Endothelial cell of umbilical vein (primary cell): ENCODE measurements at regions not wholly inside any gene's neighbourhood (a gene's known extent, or its start where the extent isn't known, plus 50 kb on each side); places are given as distances from the start of the nearest gene placed in this dataset.

Source experiments
- BruUV-seq: library from RNA; stranded (reverse); fragments of 400-500 nt; replicated peaks from 2 replicates; lab custom pipeline; 2021; lab: Mats Ljungman, UMichigan
- CTCF ChIA-PET: fragments of 300-600, 350-600 bp; sonication (Branson Sonifier 250); formaldehyde crosslinking; loops from one replicate; lab custom pipeline; 2021; ENCODE audit warnings: antibody characterized with exemption, inconsistent platforms; lab: Charles Lee
- POLR2A ChIA-PET: fragments of 300-600, 350-600 bp; sonication (Branson Sonifier 250); formaldehyde crosslinking; loops from one replicate; lab custom pipeline; 2021; ENCODE audit warnings: antibody characterized with exemption, inconsistent platforms; lab: Charles Lee
- DNase-seq: peaks from one replicate; pipeline ENCODE4 v3.0.0-alpha.2; 2011; ENCODE audit warnings: low read depth, low spot score
- FAIRE-seq: peaks from 2 replicates; lab custom pipeline; 2011; peaks lifted over from hg19 to GRCh38; lab: Jason Lieb, UNC
- H2AFZ ChIP-seq: 2 replicates; pipeline ENCODE4 v1.6.0; 2012; ENCODE audit warnings: low read depth, low read length, control low read depth, inconsistent platforms
- H3K27ac ChIP-seq: 2 replicates; pipeline ENCODE4 v1.5.1; 2011; ENCODE audit warnings: low read depth, mild to moderate bottlenecking, control low read depth, low read length, moderate library complexity; ENCODE audit not compliant: insufficient read depth
- H3K27me3 ChIP-seq, 2 experiments: 2 replicates each; pipeline versions ENCODE4 v1.6.0 to v1.6.1; 2011; ENCODE audit warnings: low read length in 2 of 2, mixed read lengths in 1 of 2; ENCODE audit not compliant: control insufficient read depth in 2 of 2, insufficient read depth in 2 of 2
- H3K36me3 ChIP-seq, 2 experiments: 2 replicates in 1 of 2; 3 replicates in 1 of 2; pipeline ENCODE4 v1.5.1; 2011; ENCODE audit warnings: low read length in 2 of 2, mild to moderate bottlenecking in 1 of 2, moderate library complexity in 1 of 2; ENCODE audit not compliant: control insufficient read depth in 2 of 2, insufficient read depth in 2 of 2; ENCODE audit errors: extremely low read depth in 1 of 2
- H3K4me1 ChIP-seq: 3 replicates; pipeline ENCODE4 v1.5.1; 2011; ENCODE audit warnings: mild to moderate bottlenecking, low read length; ENCODE audit not compliant: control insufficient read depth, insufficient read depth; ENCODE audit errors: extremely low read depth
- H3K4me2 ChIP-seq: 2 replicates; pipeline ENCODE4 v1.6.1; 2011; ENCODE audit warnings: low read length, control low read depth, mixed read lengths; ENCODE audit not compliant: insufficient read depth
- H3K4me3 ChIP-seq, 3 experiments: fragments of 200-600 bp in 1 of 3; sonication (generic), shearing (Covaris generic) in 1 of 3; replicated peaks in 1 of 3; 2 replicates each; pipeline ENCODE4 v1.5.1; 2011 to 2016; ENCODE audit warnings: control low read depth in 3 of 3, low read length in 3 of 3, mild to moderate bottlenecking in 2 of 3, inconsistent platforms in 1 of 3, low read depth in 1 of 3, moderate library complexity in 1 of 3; ENCODE audit not compliant: insufficient read depth in 1 of 3
- H3K79me2 ChIP-seq: 2 replicates; pipeline ENCODE4 v1.6.0; 2012; ENCODE audit warnings: low read length, inconsistent platforms; ENCODE audit not compliant: control insufficient read depth, insufficient read depth
- H3K9ac ChIP-seq: replicated peaks from 2 replicates; pipeline ENCODE3; 2011; ENCODE audit warnings: low read length, control low read depth; ENCODE audit not compliant: insufficient read depth; ENCODE audit errors: extremely low read depth
- H3K9me1 ChIP-seq: replicated peaks from 3 replicates; pipeline ENCODE4 v1.6.0; 2011; ENCODE audit warnings: mild to moderate bottlenecking, low read length; ENCODE audit not compliant: control insufficient read depth, insufficient read depth; ENCODE audit errors: extremely low read depth
- H3K9me3 ChIP-seq: replicated peaks from 2 replicates; pipeline ENCODE4 v1.5.1; 2012; ENCODE audit warnings: low read length, inconsistent platforms; ENCODE audit not compliant: control insufficient read depth, insufficient read depth
- H4K20me1 ChIP-seq: replicated peaks from 2 replicates; pipeline ENCODE3; 2011; ENCODE audit warnings: mild to moderate bottlenecking, low read length; ENCODE audit not compliant: control insufficient read depth, insufficient read depth; ENCODE audit errors: extremely low read depth
- CTCF ChIP-seq, 2 donors: IDR thresholded peaks; 1 replicate in 1 of 2; 2 replicates in 1 of 2; pipeline ENCODE4 v1.5.1; 2011; ENCODE audit warnings: low read length in 2 of 2, mild to moderate bottlenecking in 2 of 2, moderate library complexity in 2 of 2, control low read depth in 1 of 2, inconsistent platforms in 1 of 2, low read depth in 1 of 2; ENCODE audit not compliant: insufficient read depth in 1 of 2; ENCODE audit errors: extremely low read depth in 1 of 2
- EZH2 ChIP-seq: IDR thresholded peaks from 2 replicates; pipeline ENCODE4 v1.6.1; 2012; ENCODE audit warnings: borderline replicate concordance, low read depth, mild to moderate bottlenecking, moderate library complexity, low read length, inconsistent platforms; ENCODE audit not compliant: severe bottlenecking
- FOS ChIP-seq: IDR thresholded peaks from 2 replicates; pipeline ENCODE4 v1.6.1; 2011; ENCODE audit warnings: mild to moderate bottlenecking, low read length, moderate library complexity, borderline replicate concordance; ENCODE audit not compliant: insufficient read depth
- GATA2 ChIP-seq: IDR thresholded peaks from 2 replicates; pipeline ENCODE4 v1.7.0; 2011; ENCODE audit warnings: low read depth, mild to moderate bottlenecking, moderate library complexity, mixed read lengths, low read length; ENCODE audit not compliant: insufficient read length, insufficient read depth
- JUN ChIP-seq: IDR thresholded peaks from 2 replicates; pipeline ENCODE4 v1.6.1; 2011; ENCODE audit warnings: borderline replicate concordance, low read depth; ENCODE audit not compliant: insufficient read length, insufficient read depth
- MYC ChIP-seq: IDR thresholded peaks from one replicate; pipeline ENCODE4 v1.6.1; 2011; ENCODE audit warnings: mild to moderate bottlenecking, low read depth, low read length
- POLR2A ChIP-seq: IDR thresholded peaks from 2 replicates; pipeline ENCODE4 v1.6.1; 2012; ENCODE audit warnings: low read depth, mild to moderate bottlenecking, control low read depth, low read length
- dilution Hi-C: fragments of 300-500 bp; cut with MboI; formaldehyde crosslinking; loops from one replicate; pipeline ENCODE4 v1.15.0; 2019; ENCODE audit warnings: low sequenced_read_pairs; ENCODE audit not compliant: extremely low pct_ligation_motif_present
- intact Hi-C: fragments of 100-400 bp; cut with micrococcal nuclease; formaldehyde crosslinking; loops from one replicate; pipeline ENCODE4 v1.10.0; 2022

- Histone ChIP-seq H2AFZ (no peak overlapping the region), H3K9ac (no peak overlapping the region), H3K27ac (no peak overlapping the region), H3K4me2 (no peak overlapping the region), H3K4me1 (peaks cover 4% of the 10 kb centered on the region), H3K27me3 (peaks cover 0 to 5% of the 10 kb centered on the region in 2 experiments), H3K9me1 (no peaks in the 10 kb centered on the region), H3K36me3 (no peaks in the 10 kb centered on the region), H3K79me2 (no peaks in the 10 kb centered on the region), H3K4me3 (no peak overlapping the region), H4K20me1 (no peaks in the 10 kb centered on the region), H3K9me3 (no peaks in the 10 kb centered on the region)
- POLR2A ChIA-PET: no interaction called here
- dilution Hi-C loops: no loop called here
- DNase-seq (no peak), FAIRE-seq (no peak)
- CTCF ChIA-PET: interaction anchor here (0.6 to 0.9 kb wide), 3 partner anchors 9 to 171 kb away, joined by 3 read pairs; no protein-coding TSS in a partner anchor
- TF ChIP-seq GATA2 (no peak), EZH2 (no peak), FOS (no peak), CTCF (IDR thresholded peaks at IDR 0.05; ENCODE audit: extremely low read depth in 1 of 2, insufficient read depth in 1 of 2, low read depth in 1 of 2, low read length in 2 of 2) (no peak), JUN (no peak), MYC (no peak), POLR2A (no peak)
- no TSS peak for BruUV-seq
- intact Hi-C loops: no loop called here
Observed at GRCh38 chr10:28915989-28916588, 238.8 kb downstream of the BAMBI start.
